PC-3 (cell line): ENCODE measurements at regions not wholly inside any gene's neighbourhood (a gene's known extent, or its start where the extent isn't known, plus 50 kb on each side); places are given as distances from the start of the nearest gene placed in this dataset.

Experiments used
- ATAC-seq: fragments of 200-7000 bp; cut with Tn5 transposase; 2 replicates; pipeline ENCODE4 v1.9.1; 2020; ENCODE audit warnings: mild to moderate bottlenecking, moderate library complexity
- BruUV-seq: library from RNA; stranded (reverse); fragments of 400-500 nt; replicated peaks from 2 replicates; lab custom pipeline; 2021; lab: Mats Ljungman, UMichigan
- CTCF ChIA-PET: fragments of 300-600 bp; sonication (Branson Sonifier 250); formaldehyde crosslinking; loops from one replicate; lab custom pipeline; 2022; ENCODE audit warnings: antibody characterized with exemption; lab: Charles Lee
- POLR2A ChIA-PET: fragments of 300-600 bp; sonication (Branson Sonifier 250); formaldehyde crosslinking; loops from one replicate; lab custom pipeline; 2022; ENCODE audit warnings: antibody characterized with exemption; ENCODE audit not compliant: unreplicated experiment; lab: Charles Lee
- DNase-seq: peaks from one replicate; pipeline ENCODE4 v3.0.0-alpha.2; 2015
- H2AFZ ChIP-seq: fragments of 300-600 bp; sonication (generic); 2 replicates; pipeline ENCODE4 v1.6.0; 2016; ENCODE audit warnings: antibody characterized with exemption, low read length
- H3F3A ChIP-seq: fragments of 300-600 bp; sonication (generic); one replicate; pipeline ENCODE4 v1.6.0; 2017; ENCODE audit warnings: antibody characterized with exemption, low read length, control low read depth, mild to moderate bottlenecking; ENCODE audit not compliant: unreplicated experiment
- H3K27ac ChIP-seq: fragments of 300-600 bp; sonication (generic); 2 replicates; pipeline ENCODE4 v1.5.1; 2016; ENCODE audit warnings: mild to moderate bottlenecking, low read length
- H3K27me3 ChIP-seq: fragments of 300-600 bp; sonication (generic); 2 replicates; pipeline ENCODE4 v1.6.1; 2016; ENCODE audit warnings: low read length, mixed read lengths
- H3K36me3 ChIP-seq: fragments of 300-600 bp; sonication (generic); 2 replicates; pipeline ENCODE4 v1.6.1; 2016; ENCODE audit warnings: low read depth, mixed run types, low read length, mixed read lengths
- H3K4me1 ChIP-seq: fragments of 300-600 bp; sonication (generic); 2 replicates; pipeline ENCODE4 v1.5.1; 2016; ENCODE audit warnings: low read length; ENCODE audit not compliant: insufficient read depth
- H3K4me2 ChIP-seq: fragments of 300-600 bp; sonication (generic); 2 replicates; pipeline ENCODE4 v1.6.0; 2016; ENCODE audit warnings: low read length
- H3K4me3 ChIP-seq: fragments of 300-600 bp; sonication (generic); 2 replicates; pipeline ENCODE4 v1.5.1; 2016; ENCODE audit warnings: mild to moderate bottlenecking, low read length, mixed read lengths
- H3K79me2 ChIP-seq: fragments of 300-600 bp; sonication (generic); 2 replicates; pipeline ENCODE4 v1.6.1; 2017; ENCODE audit warnings: low read length, mixed read lengths
- H3K9ac ChIP-seq: fragments of 300-600 bp; sonication (generic); 2 replicates; pipeline ENCODE4 v1.6.0; 2016; ENCODE audit warnings: mild to moderate bottlenecking, low read length
- H3K9me2 ChIP-seq: fragments of 300-600 bp; sonication (generic); replicated peaks from 2 replicates; pipeline ENCODE4 v1.6.1; 2016; ENCODE audit warnings: mixed run types, low read length, mixed read lengths
- H3K9me3 ChIP-seq: fragments of 300-600 bp; sonication (generic); 2 replicates; pipeline ENCODE4 v1.6.1; 2016; ENCODE audit warnings: low read length, mixed read lengths
- H4K20me1 ChIP-seq: fragments of 300-600 bp; sonication (generic); 2 replicates; pipeline ENCODE4 v1.6.1; 2016; ENCODE audit warnings: low read length, mixed read lengths
- EZH2 ChIP-seq: fragments of 300-600 bp; sonication (generic); IDR thresholded peaks from one replicate; pipeline ENCODE4 v1.6.1; 2017; ENCODE audit warnings: antibody characterized with exemption, mild to moderate bottlenecking, low read length; ENCODE audit not compliant: unreplicated experiment
- EZH2phosphoT487 ChIP-seq: fragments of 300-600 bp; sonication (generic); IDR thresholded peaks from 2 replicates; pipeline ENCODE4 v1.6.1; 2018; ENCODE audit warnings: mild to moderate bottlenecking, antibody characterized with exemption, low read length, borderline replicate concordance
- intact Hi-C: fragments of 100-400 bp; cut with micrococcal nuclease; formaldehyde crosslinking; loops from 2 replicates; pipeline ENCODE4 v1.9.0; 2023
- TF ChIP-seq, protein P1 (sequence below): fragments of 300-600 bp; sonication (generic); conservative IDR thresholded peaks from 2 replicates; pipeline ENCODE4 v1.5.1; 2017; ENCODE audit warnings: antibody characterized with exemption, low read depth, mild to moderate bottlenecking, low read length

GRCh38 chr18:1045658-1046057, 141.0 kb downstream of the ADCYAP1 start:
- H2AFZ ChIP-seq: no peak overlapping the region
- no peak for ATAC-seq

GRCh38 chr18:1047406-1047805, 142.7 kb downstream of the ADCYAP1 start:
- no peaks in the 10 kb centered on the region for H3K79me2 ChIP-seq
- 0 out of 2 replicates have a peak, but pooled peaks cover 3% of the 10 kb centered on the region for H3K27me3 ChIP-seq
- no peaks in the 10 kb centered on the region for H3F3A ChIP-seq
- ATAC-seq (no peak), DNase-seq (no peak)
- POLR2A ChIA-PET: no interaction called here
- H3K27ac ChIP-seq: no peak overlapping the region
- no peaks in the 10 kb centered on the region for H3K9me2 ChIP-seq
- H3K4me1 ChIP-seq: peaks cover 6% of the 10 kb centered on the region
- H3K9me3 ChIP-seq: no peaks in the 10 kb centered on the region
- TF ChIP-seq, protein P1, sequence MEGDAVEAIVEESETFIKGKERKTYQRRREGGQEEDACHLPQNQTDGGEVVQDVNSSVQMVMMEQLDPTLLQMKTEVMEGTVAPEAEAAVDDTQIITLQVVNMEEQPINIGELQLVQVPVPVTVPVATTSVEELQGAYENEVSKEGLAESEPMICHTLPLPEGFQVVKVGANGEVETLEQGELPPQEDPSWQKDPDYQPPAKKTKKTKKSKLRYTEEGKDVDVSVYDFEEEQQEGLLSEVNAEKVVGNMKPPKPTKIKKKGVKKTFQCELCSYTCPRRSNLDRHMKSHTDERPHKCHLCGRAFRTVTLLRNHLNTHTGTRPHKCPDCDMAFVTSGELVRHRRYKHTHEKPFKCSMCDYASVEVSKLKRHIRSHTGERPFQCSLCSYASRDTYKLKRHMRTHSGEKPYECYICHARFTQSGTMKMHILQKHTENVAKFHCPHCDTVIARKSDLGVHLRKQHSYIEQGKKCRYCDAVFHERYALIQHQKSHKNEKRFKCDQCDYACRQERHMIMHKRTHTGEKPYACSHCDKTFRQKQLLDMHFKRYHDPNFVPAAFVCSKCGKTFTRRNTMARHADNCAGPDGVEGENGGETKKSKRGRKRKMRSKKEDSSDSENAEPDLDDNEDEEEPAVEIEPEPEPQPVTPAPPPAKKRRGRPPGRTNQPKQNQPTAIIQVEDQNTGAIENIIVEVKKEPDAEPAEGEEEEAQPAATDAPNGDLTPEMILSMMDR: no peak
- TF ChIP-seq EZH2: no peak
- TF ChIP-seq EZH2phosphoT487: no peak
- H3K36me3 ChIP-seq: no peaks in the 10 kb centered on the region
- no peak overlapping the region for H2AFZ ChIP-seq
- H3K4me3 ChIP-seq: no peak overlapping the region
- CTCF ChIA-PET: no interaction called here
- H3K9ac ChIP-seq: no peak overlapping the region
- no peaks in the 10 kb centered on the region for H4K20me1 ChIP-seq
- BruUV-seq: no TSS peak
- H3K4me2 ChIP-seq: no peak overlapping the region
- intact Hi-C loops: no loop called here

More at GRCh38 chr18:1045658-1046057, 141.0 kb downstream of the ADCYAP1 start:
- BruUV-seq: no TSS peak
- 0 out of 2 replicates have a peak, but pooled peaks cover 3% of the 10 kb centered on the region for H3K27me3 ChIP-seq
- CTCF ChIA-PET: interaction anchor here (0.7 kb wide), 1 partner anchor 144 kb away, joined by 3 read pairs; no protein-coding TSS in a partner anchor
- no peak overlapping the region for H3K9ac ChIP-seq
- no peaks in the 10 kb centered on the region for H3K79me2 ChIP-seq
- TF ChIP-seq, protein P1: no peak
- TF ChIP-seq EZH2: no peak
- TF ChIP-seq EZH2phosphoT487: no peak
- intact Hi-C loops: no loop called here
- H3K27ac ChIP-seq: no peak overlapping the region
- no peaks in the 10 kb centered on the region for H3F3A ChIP-seq
- POLR2A ChIA-PET: no interaction called here
- H3K4me2 ChIP-seq: no peak overlapping the region
- H3K9me2 ChIP-seq: no peaks in the 10 kb centered on the region
- H3K4me1 ChIP-seq: peaks cover 6% of the 10 kb centered on the region
- H3K36me3 ChIP-seq: no peaks in the 10 kb centered on the region
- H3K4me3 ChIP-seq: no peak overlapping the region
- no peaks in the 10 kb centered on the region for H4K20me1 ChIP-seq
- DNase-seq: no peak
- no peaks in the 10 kb centered on the region for H3K9me3 ChIP-seq

DNA sequence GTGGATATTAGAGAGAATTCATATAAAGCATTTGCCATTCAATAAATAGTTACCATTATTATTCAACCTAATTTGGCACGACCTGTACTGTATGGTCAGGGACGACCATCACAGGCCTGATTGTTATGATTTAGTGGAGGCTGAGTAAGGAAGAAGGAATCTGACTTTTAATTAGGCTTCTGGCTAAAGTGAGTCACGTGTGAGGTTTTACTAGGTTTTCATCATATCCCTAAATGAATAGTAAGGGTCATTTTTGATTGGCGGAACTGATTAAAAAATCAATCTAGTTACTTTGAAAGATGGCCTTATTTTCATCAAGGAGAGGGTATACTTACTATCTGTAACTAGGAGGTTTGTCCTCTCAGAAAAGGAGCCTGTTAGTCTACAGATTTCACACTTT, 143.4 kb downstream of the ADCYAP1 start:
- intact Hi-C loops: no loop called here

More for the DNA sequence above, 143.4 kb downstream of the ADCYAP1 start:
- no peak overlapping the region for H3K4me3 ChIP-seq
- H3K79me2 ChIP-seq: no peaks in the 10 kb centered on the region
- no peak for TF ChIP-seq EZH2
- TF ChIP-seq, protein P1: no peak
- no peak for TF ChIP-seq EZH2phosphoT487
- H3K27me3 ChIP-seq: 0 out of 2 replicates have a peak, but pooled peaks cover 3% of the 10 kb centered on the region
- H3K9ac ChIP-seq: no peak overlapping the region
- H3K27ac ChIP-seq: no peak overlapping the region
- H3K4me1 ChIP-seq: peaks cover 6% of the 10 kb centered on the region
- ChIA-PET POLR2A (no interaction called here), CTCF (no interaction called here)
- ATAC-seq (peak; percentile 31; the same call in 1 of the 2 replicates), DNase-seq (peak; percentile 28)
- BruUV-seq: no TSS peak
- no peaks in the 10 kb centered on the region for H3K9me2 ChIP-seq
- H2AFZ ChIP-seq: no peak overlapping the region
- no peaks in the 10 kb centered on the region for H3F3A ChIP-seq
- no peak overlapping the region for H3K4me2 ChIP-seq
- H3K36me3 ChIP-seq: no peaks in the 10 kb centered on the region
- H3K9me3 ChIP-seq: no peaks in the 10 kb centered on the region
- no peaks in the 10 kb centered on the region for H4K20me1 ChIP-seq
